ENCODE measurements at regions not wholly inside any gene's neighbourhood (a gene's known extent, or its start where the extent isn't known, plus 50 kb on each side); places are given as distances from the start of the nearest gene placed in this dataset.

DNA sequence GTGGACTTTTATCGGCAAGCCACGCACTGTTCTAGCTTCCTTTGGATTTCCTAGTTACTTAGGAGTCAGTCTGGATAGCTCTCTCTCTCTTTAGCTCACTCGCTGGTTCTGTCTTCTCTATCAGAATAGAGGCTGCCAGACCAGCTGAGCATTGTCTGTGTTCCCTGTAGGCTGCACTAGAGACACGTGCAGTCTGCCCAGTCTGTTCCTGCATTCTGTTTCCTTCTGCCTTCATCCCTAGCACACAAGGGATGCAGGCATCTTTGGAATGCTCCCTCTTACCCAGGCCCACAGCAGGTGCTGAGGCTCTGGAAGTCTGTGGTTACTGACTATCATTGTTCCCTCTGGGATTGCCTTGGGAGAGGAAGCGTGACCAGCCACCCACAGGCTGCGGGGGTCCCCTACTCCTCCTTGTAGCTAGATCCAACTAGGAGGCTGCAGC is 322.8 kb downstream of the ZNF621 start:
- FAIRE-seq (no peak), DNase-seq (ENCODE audit: insufficient read length, low spot score) (no peak)

DNA sequence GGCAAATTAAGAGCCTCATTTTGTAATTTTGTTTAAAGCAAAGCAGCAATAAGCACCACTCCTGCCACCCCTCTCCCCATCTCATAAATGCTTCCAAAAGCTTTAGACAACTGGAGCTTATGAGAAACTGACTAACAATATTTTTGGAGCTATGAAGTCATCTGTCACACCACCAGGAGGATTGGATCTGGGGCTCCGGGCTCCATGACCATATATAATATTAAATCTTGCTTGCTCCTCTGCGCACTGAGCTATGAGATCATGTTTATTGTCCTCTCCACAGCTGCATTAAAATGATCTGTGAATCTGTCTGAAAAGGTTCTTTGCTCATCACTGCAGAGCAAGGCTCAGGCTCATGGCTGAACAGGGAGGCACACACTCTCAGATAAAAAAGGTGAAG is 323.7 kb downstream of the ZNF621 start:
- DNase-seq (ENCODE audit: insufficient read length, low spot score) (no peak), FAIRE-seq (no peak)

DNA sequence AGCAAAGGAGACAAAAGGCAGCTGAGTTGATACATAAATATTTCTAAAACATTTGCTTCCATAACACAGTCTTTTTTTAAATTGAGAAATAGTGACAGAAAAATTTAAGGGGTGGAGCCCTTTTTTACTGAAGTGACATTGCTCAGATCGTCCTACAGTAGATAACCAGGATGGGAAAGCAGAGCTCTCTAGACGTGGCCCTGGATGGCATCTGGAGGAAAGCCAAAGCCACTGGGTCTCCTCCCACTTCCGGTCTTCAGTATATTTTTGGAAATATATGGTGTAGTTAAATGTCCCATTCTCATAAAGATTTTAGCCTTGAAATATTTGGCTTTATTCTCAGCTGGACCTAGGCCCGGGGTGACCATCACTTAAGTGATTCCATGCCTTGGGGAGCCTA is 326.1 kb downstream of the ZNF621 start:
- FAIRE-seq: no peak
- no peak for DNase-seq (ENCODE audit: insufficient read length, low spot score)

DNA sequence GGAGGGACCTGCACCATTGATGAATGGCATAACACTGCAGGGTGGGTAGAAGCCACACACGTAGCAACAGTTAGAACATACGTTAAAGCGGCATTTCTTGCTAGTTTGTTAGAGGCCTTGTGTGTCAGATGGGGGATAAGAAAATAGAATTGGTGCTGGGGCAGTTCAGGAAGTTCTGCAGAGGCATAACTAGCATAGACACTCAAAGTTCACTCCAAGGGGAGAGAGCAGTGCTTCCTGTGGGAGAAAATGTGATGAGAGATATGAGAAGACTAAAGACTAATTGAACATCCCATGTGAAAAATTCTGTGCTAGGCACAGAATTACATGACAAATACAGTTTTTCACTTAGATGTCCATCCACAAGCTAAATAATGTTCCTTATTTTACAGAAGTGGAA is 327.1 kb downstream of the ZNF621 start:
- no peak for DNase-seq (ENCODE audit: insufficient read length, low spot score)
- no peak for FAIRE-seq

DNA sequence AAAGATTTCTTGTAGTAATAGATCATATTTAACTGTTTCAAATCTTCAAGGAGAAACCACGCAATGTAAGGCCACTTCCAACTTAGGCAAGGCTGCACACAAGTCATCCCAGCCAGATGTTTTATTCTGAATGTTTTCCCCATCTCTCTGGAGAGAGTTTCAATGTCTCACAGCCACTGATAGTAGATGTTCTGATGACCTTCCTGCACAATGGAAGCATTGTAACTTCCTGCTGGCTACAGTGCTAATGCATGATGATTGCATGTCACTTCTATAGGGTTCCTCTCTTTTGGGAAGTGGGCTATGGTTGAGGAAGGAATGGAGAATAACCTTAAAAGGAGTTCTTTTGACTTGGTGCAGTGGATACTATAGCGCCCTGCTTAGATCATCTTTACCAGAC is 328.0 kb downstream of the ZNF621 start:
- FAIRE-seq (no peak), DNase-seq (ENCODE audit: insufficient read length, low spot score) (no peak)

DNA sequence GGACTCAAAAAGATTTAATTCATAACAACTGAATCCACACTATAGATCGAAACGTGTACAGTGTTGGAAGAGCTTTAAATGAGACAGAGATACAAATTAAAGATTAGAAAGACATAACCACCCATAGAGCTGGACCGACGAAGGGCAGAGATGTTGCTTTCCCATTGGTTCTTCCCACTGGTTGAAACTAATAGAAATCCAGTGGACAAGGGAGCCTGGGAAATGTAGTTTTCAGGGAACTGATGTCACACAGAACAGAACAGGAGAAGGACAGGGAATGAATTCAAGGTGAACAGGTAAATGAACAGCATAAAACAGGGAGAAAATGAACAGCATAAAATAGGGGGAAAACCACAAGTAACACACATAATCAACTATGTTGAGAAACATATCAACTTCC is 328.7 kb downstream of the ZNF621 start:
- DNase-seq (ENCODE audit: insufficient read length, low spot score): no peak
- no peak for FAIRE-seq

DNA sequence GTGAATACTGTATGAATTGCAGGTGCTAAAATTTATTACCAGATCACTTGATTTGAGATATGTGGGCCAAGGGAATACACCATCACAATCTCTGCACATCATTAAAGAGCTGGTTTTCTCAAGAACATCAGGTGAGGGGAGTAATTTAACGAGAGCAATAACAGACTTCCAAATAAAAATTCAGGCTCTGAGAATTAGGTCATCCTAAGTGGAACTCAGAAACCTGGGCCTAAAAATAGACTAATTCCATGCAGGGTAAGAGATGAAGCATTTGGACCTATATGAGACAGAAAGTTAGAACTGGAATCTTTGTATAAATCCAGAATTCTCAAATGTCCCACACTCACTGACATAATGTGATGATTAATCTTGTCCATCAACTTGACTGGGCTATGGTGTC is 331.1 kb downstream of the ZNF621 start:
- DNase-seq (ENCODE audit: insufficient read length, low spot score): no peak
- FAIRE-seq: no peak

DNA sequence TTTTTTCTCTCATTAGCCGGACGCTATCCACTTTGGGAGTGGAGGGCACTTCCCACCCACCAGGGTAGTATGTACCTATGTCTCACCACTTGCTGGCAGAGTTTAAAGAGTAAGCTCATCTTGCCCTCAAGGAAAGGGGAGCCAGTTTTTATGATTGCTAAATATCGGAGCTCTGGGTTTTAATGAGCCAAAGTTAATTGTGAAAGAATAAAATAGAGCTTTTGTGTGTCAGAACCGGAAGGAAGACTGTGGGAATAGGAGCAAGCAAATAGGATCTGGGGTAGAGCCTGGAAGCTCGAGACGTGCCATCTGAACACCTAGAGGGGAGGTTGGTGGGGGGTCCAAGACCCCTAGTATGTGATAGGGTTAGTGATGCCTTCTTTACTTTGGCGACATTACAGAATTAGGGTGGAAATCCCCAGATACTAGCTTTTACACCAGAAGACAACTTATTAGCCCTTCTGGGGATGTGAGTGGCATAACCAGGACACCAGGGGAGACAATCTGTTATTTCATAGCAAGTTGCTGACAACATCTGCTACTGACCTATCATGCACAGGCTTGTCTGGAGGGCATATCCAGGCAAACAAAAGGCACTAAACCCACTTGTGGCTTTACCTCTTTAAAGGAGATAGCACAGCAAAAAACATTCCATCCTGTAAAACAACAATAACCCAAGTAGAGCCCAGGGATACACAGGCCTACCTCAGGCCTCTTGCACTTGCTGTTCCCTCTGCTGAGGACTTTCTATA is 333.8 kb downstream of the ZNF621 start:
- DNase-seq (ENCODE audit: insufficient read length, low spot score) (no peak), FAIRE-seq (no peak)

DNA sequence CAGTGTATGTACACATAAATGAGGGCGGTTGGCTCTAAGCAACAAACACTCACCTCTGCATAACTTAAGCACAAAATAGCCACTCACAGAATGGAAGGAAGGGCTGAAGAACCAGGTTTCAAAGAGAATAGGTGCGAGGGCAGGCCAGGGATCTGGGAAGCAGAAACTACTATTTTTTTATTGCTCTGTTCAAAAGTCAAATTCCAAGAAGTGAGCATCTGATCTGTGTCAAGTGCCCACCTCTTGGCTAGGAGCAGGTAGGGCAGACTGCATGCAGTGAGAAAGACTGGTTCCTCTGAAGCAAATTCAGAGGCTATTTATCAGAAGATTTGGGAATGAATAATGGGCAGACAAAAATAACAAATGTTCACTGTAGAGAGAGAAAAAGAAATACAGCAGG is 336.4 kb upstream of the CTNNB1 start:
- FAIRE-seq: no peak
- DNase-seq (ENCODE audit: insufficient read length, low spot score): no peak

DNA sequence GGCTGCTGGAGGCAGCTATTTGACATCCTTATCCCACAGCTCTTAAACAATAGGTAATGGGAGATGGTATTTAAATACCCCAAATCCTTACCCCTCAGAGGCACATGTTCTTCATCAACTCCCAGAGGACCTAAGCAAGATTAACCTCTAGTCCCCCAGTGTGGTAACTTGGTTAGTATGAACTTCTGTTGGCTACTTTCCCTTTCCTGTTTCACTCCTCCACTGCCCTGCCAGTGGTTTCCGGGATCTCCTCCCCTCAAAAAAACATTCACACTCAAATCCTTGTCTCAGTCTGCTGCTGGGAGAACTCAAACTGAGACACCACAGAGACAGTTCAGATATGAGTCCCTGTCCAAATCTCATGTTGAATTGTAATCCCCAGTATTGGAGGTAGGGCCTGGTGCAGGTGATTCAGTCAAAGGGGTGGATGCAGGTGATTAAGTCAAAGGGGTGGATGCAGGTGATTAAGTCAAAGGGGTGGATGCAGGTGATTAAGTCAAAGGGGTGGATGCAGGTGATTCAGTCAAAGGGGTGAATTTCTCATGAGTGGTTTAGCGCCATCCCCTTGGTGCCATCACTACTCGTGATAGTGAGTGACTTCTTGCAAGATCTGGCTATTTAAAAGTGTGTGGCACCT is 335.0 kb upstream of the CTNNB1 start:
- FAIRE-seq (no peak), DNase-seq (ENCODE audit: insufficient read length, low spot score) (no peak)

DNA sequence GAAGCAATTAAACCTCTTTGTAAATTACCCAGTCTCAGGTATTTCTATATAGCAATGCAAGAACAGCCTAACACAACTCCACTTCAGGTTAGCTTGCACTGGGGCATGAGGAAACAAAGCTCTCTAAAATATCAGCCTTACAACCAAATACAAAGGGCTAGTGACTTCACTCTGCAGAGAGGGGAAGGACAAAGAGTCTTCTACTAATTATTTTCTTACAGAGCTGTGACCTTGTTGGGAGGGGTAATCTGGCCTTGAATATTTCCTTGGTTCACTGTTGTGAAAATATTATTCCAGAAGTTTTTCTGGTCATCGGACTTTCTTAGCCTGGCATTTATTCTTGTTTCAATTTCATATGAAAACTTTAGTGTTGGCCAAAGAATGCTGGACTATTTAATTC is 334.4 kb upstream of the CTNNB1 start:
- DNase-seq (ENCODE audit: insufficient read length, low spot score) (no peak), FAIRE-seq (no peak)

DNA sequence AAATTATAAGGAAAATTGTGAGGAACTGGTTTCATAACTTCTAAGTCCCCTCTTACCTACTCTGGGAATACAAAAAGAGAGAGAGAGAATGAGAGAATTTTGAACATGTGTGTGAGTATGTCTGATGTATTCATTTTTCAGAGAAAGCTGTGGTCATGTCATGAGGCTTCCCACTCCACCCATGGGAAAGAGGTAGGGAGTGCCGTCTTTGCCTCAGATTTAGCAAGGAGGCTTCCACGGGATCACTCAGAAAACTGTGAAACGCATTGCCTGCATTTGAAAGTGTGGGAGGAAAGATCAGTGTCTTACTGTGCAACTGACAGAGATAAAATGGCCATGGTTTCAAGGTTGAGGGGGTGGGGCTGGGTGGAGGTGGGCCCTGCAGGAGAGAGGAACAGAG is 331.5 kb upstream of the CTNNB1 start:
- FAIRE-seq (no peak), DNase-seq (ENCODE audit: insufficient read length, low spot score) (no peak)

DNA sequence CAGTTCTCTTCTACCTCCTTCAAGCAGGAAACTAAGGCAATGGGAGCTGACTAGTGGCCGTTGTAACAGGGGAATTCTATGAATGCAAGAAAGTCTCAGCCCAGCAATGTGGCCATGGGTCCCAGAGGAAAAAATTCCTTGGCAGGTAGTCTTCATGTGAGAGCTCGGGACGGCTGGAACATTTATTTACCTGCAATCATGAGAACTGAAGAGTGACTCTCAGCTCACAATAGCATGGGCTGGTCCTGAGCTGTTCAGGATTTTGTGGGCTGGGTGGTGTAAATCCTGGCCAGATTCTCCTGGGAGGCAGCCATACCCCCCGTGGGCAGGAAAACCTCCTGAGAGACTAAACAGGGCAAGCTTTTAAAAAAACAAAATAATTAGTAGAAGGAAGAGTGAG is 330.3 kb upstream of the CTNNB1 start:
- FAIRE-seq (no peak), DNase-seq (ENCODE audit: insufficient read length, low spot score) (no peak)

DNA sequence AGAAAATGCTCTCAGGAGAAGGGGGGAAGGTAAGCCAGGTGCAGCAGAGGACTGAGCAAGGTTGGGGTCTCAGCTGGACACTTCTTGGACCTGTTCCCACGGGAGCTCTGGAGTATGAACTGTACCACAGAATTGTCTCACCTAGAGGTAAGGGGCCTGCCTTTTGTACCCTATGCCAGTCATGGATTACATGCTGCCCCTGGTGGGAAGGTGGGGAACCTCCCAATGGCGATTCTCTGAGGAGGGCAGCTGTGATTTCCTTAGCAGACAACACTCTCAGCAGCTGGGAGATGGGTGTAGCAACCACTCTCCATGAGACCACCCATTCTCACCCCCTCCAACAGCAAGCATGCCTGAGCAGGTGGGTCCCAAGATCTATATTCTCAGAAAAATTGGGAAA is 329.4 kb upstream of the CTNNB1 start:
- DNase-seq (ENCODE audit: insufficient read length, low spot score): no peak
- FAIRE-seq: no peak

DNA sequence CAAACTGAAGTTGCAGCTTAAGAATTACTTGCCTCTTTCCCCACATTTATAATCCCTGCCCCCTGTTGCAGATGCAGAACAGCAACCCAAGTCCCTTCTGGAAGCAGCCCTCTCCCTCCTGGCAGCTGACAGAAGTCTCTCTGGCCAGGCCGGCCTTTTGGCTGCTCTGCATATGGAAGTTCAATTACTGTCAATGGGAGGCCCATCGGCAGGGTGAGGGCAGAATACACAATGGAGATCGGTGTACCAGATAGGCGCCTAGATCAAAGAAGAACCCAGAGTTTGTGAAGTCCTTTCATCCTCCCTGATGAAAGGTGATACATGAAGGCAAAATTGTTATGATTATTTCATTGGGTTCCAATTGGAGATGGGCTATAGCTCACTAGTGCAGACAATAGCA is 327.9 kb upstream of the CTNNB1 start:
- DNase-seq (ENCODE audit: insufficient read length, low spot score): no peak
- FAIRE-seq: no peak

DNA sequence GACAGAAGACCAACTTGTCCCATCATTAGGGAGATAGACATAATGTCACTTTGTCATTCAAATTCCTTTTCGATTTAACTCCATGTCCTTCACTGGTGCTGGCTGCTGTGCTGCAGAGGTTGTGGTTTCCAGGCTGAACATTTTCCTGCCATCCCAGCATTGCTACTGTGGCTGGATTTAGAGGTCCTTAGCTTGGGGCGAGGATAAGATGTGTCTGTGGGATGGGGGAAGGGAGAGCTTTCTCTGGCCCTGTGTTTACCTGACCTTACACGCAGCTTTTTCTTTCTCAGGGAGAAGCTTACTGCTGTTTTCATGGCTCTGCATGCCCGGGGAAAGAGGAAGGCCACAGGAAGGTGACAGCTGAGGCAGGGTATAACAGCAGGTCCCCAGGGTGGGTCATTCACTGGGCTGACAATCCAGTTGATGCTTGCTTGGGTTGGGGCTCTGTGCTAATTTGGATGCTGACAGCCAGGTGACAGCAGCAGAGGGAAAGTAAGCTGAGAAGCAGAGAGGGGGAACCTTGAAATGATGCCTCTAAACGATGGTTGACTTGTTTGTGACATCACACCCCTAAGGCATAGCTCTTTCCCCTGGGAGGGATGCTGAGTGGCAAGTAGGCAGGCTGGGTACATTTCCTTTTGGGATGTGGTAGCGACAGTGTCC is 326.9 kb upstream of the CTNNB1 start:
- DNase-seq (ENCODE audit: insufficient read length, low spot score) (no peak), FAIRE-seq (no peak)

DNA sequence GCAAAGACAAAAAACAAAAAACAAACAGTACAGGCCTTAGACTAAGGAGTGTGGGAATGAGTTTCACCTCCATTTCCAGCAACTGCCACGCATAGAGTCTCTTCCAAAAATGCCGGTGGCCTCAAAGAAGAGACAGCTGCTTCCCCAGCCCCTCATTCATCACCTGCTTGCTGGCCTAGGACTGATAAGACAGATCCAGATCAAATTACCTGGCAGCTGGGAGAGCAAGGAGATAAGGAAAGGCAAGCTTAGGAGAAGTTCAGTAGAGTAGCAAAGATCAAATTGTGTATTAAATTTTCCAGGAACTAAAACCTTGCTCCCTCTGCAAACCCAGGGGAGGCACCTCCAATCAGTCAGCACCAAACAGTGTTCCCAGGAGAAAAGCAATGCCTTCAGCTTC is 325.8 kb upstream of the CTNNB1 start:
- FAIRE-seq (no peak), DNase-seq (ENCODE audit: insufficient read length, low spot score) (no peak)

DNA sequence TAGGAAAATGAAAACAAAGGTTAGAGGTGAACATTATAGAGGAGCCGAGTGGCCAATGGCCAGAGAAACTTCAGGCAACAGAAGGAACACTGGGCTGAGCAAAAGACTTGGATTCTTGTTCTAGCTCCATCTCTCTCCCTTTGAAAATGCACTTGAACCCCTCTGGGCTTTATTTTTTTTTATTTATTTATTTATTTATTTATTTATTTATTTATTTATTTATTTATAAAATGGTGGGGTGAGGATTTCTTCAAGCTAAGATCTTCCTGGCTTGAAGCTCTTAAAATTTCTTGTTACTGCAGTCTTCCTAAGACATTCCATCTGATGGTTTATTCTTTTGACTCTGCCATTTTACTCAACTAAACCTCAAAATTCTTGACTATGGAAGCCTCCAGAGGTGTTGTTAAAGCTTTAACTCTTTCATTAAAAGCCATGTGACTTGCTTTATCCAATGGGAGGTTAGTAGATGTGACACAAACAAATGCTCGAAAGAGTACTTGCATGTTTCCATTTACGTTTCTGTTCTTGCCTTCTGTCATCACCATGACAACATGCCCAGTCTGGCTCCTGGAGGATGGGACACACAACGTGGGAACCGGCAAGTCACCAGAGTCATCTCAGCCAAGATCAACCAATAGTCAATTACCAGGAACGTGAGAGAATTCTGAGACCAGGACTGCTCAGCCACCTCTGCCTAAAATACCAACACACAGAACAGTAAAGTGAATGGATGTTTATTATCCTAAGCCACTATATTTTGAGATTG is 325.2 kb upstream of the CTNNB1 start:
- no peak for FAIRE-seq
- no peak for DNase-seq (ENCODE audit: insufficient read length, low spot score)

DNA sequence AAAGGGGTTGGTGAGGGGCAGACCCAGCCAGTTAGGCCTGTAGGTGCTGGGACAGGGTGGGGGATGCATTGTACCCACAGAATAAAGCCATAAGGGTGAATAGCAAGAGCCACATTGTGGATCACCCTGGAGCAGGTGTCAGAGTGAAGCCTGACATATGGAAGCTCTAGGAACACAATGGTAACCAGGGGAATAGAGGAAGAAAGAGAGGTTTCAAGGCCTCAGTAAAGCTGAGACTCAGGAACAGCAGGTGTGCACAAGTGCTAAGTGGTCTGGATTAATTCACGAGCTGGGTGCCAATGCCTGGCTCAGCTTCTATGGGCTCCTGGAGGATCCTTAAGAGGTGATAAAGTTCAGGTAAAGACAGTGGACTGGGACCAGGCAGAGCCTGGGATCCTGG is 323.7 kb upstream of the CTNNB1 start:
- FAIRE-seq (no peak), DNase-seq (ENCODE audit: insufficient read length, low spot score) (no peak)

DNA sequence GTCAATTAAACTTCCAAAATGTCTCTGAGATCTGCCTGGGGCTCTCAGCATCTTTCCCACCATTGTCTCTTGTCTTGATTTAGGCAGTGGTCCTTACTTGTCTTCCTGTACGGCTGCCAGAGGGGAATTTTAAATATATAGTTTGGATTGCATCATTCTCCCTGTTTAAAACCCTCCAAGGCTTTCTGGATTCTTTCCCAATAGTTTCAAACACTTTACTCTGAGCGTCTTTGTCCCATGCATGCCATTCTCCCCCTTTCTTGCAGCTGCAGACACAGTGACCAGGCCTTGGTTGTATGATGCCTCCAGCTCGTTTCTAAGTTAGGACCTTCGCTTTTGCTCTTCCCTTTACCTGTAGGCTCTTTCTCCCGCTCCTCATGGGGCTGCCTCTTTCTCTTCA is 323.3 kb upstream of the CTNNB1 start:
- DNase-seq (ENCODE audit: insufficient read length, low spot score): no peak
- no peak for FAIRE-seq

DNA sequence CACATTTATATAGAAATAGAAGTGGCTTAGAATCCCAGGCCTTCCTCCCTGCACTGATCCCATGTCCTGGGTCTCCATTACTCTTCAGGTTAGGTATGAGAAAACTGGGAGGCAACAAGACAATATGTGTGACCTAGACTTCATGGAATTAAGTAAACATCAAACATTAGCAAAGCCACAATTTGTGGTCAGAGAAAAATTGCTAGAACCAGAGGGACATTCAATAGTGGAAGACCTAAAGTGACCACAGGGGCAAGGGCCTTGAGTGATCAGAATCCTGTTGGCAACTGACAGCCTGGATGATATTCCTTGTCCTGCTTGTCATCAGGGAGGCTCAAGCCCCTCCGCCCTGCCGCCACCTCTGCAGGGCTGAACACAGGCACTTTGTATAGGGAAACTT is 322.8 kb upstream of the CTNNB1 start:
- DNase-seq (ENCODE audit: insufficient read length, low spot score): no peak
- FAIRE-seq: no peak
